PFSK-1 (cell line): ENCODE measurements at regions not wholly inside any gene's neighbourhood (a gene's known extent, or its start where the extent isn't known, plus 50 kb on each side); places are given as distances from the start of the nearest gene placed in this dataset.

ENCODE experiments used
- FOXP2 ChIP-seq: optimal IDR thresholded peaks from 2 replicates; pipeline ENCODE3; 2011; ENCODE audit warnings: borderline replicate concordance, control low read depth, inconsistent platforms; ENCODE audit not compliant: insufficient read depth; ENCODE audit errors: extremely low read length, extremely low read depth
- POLR2AphosphoS5 ChIP-seq: IDR thresholded peaks from 2 replicates; pipeline ENCODE4 v1.6.1; 2012; ENCODE audit warnings: low read depth, mild to moderate bottlenecking, control low read depth, low read length, moderate library complexity
- REST ChIP-seq, 2 experiments: IDR thresholded peaks; 2 replicates each; pipeline versions ENCODE4 v1.6.1 to v1.8.0; 2011 to 2012; ENCODE audit warnings: low read depth in 2 of 2, low read length in 2 of 2, control low read depth in 1 of 2, inconsistent platforms in 1 of 2, mild to moderate bottlenecking in 1 of 2, moderate library complexity in 1 of 2; ENCODE audit not compliant: insufficient read depth in 1 of 2
- SIN3A ChIP-seq: IDR thresholded peaks from 2 replicates; pipeline ENCODE4 v1.6.1; 2012; ENCODE audit warnings: mild to moderate bottlenecking, low read length, moderate library complexity, borderline replicate concordance; ENCODE audit not compliant: insufficient read depth
- TAF1 ChIP-seq: IDR thresholded peaks from 2 replicates; pipeline ENCODE4 v1.6.1; 2012; ENCODE audit warnings: low read length, control low read depth, borderline replicate concordance; ENCODE audit not compliant: insufficient read depth

- TF ChIP-seq REST (IDR thresholded peaks at IDR 0.05; ENCODE audit: insufficient read depth in 1 of 2, low read depth in 2 of 2, low read length in 2 of 2): no peak
These were observed 63.5 kb upstream of the NFASC start for GRCh38 chr1:204806943-204807687.

- TF ChIP-seq TAF1 (no peak), REST (IDR thresholded peaks at IDR 0.05; ENCODE audit: insufficient read depth in 1 of 2, low read depth in 2 of 2, low read length in 2 of 2) (no peak), SIN3A (no peak), POLR2AphosphoS5 (no peak), FOXP2 (no peak)
These were observed 61.2 kb upstream of the NFASC start for GRCh38 chr1:204809488-204809887.

- TF ChIP-seq TAF1 (no peak), SIN3A (no peak), REST (IDR thresholded peaks at IDR 0.05; ENCODE audit: insufficient read depth in 1 of 2, low read depth in 2 of 2, low read length in 2 of 2) (no peak), POLR2AphosphoS5 (no peak), FOXP2 (no peak)
These were observed 57.8 kb upstream of the NFASC start for GRCh38 chr1:204812842-204813241.

GRCh38 chr1:204813522-204813921 is 57.1 kb upstream of the NFASC start:
- TF ChIP-seq SIN3A (no peak), TAF1 (no peak), POLR2AphosphoS5 (no peak), REST (IDR thresholded peaks at IDR 0.05; ENCODE audit: insufficient read depth in 1 of 2, low read depth in 2 of 2, low read length in 2 of 2) (no peak), FOXP2 (no peak)

- no peak for TF ChIP-seq POLR2AphosphoS5
- TF ChIP-seq TAF1: no peak
These were observed 56.3 kb upstream of the NFASC start for GRCh38 chr1:204814166-204814884.
